SU-DHL-6 (cell line): ENCODE measurements at regions not wholly inside any gene's neighbourhood (a gene's known extent, or its start where the extent isn't known, plus 50 kb on each side); places are given as distances from the start of the nearest gene placed in this dataset.

Experiments used
- H2AFZ ChIP-seq: fragments of 200-600 bp; sonication (generic); 2 replicates; pipeline ENCODE4 v1.6.1; 2014; ENCODE audit warnings: low read depth, mild to moderate bottlenecking, moderate library complexity, mixed read lengths, antibody characterized with exemption, low read length; ENCODE audit not compliant: severe bottlenecking
- H3F3A ChIP-seq: fragments of 200-600 bp; shearing (Covaris generic); 2 replicates; pipeline ENCODE4 v1.6.0; 2016; ENCODE audit warnings: antibody characterized with exemption, mild to moderate bottlenecking; ENCODE audit not compliant: insufficient read depth
- H3K27ac ChIP-seq: fragments of 200-600 bp; sonication (generic); 2 replicates; pipeline ENCODE4 v1.5.1; 2016; ENCODE audit warnings: low read depth, mild to moderate bottlenecking, low read length, moderate library complexity, mixed read lengths
- H3K27me3 ChIP-seq: fragments of 200-600 bp; sonication (generic), shearing (Covaris generic); 2 replicates; pipeline ENCODE4 v1.6.0; 2014; ENCODE audit warnings: mild to moderate bottlenecking, low read length
- H3K36me3 ChIP-seq: fragments of 200-600 bp; sonication (generic); 2 replicates; pipeline ENCODE4 v1.6.1; 2014; ENCODE audit warnings: mild to moderate bottlenecking, low read length, mixed read lengths
- H3K4me2 ChIP-seq: fragments of 300-600, 200-600 bp; shearing (Covaris generic), sonication (generic); 2 replicates; pipeline ENCODE4 v1.6.0; 2014; ENCODE audit warnings: low read length, low read depth, mild to moderate bottlenecking; ENCODE audit not compliant: poor library complexity, severe bottlenecking
- H3K4me3 ChIP-seq: fragments of 200-600 bp; sonication (generic); 2 replicates; pipeline ENCODE4 v1.5.1; 2014; ENCODE audit warnings: antibody characterized with exemption, low read length, mild to moderate bottlenecking, mixed read lengths; ENCODE audit not compliant: insufficient read depth, poor library complexity, severe bottlenecking
- H3K79me2 ChIP-seq: fragments of 200-600 bp; sonication (generic); 2 replicates; pipeline ENCODE4 v1.6.1; 2014; ENCODE audit warnings: mild to moderate bottlenecking, low read length, moderate library complexity; ENCODE audit not compliant: insufficient read depth
- H3K9ac ChIP-seq: fragments of 200-600 bp; sonication (generic); 2 replicates; pipeline ENCODE4 v1.7.0; 2014; ENCODE audit warnings: mild to moderate bottlenecking, low read length
- H3K9me2 ChIP-seq: fragments of 200-600 bp; sonication (generic); replicated peaks from 2 replicates; pipeline ENCODE4 v1.6.1; 2014; ENCODE audit warnings: low read length; ENCODE audit not compliant: insufficient read depth
- H3K9me3 ChIP-seq: fragments of 200-600 bp; sonication (generic); 2 replicates; pipeline ENCODE4 v1.6.1; 2014; ENCODE audit warnings: low read length, mixed read lengths; ENCODE audit not compliant: insufficient read depth
- H4K20me1 ChIP-seq: fragments of 200-600 bp; sonication (generic); 2 replicates; pipeline ENCODE4 v1.6.1; 2014; ENCODE audit warnings: low read depth, mild to moderate bottlenecking, antibody characterized with exemption, low read length, moderate library complexity, mixed read lengths
- CTCF ChIP-seq: fragments of 200-600 bp; sonication (generic); IDR thresholded peaks from one replicate; pipeline ENCODE4 v1.5.1; 2017; ENCODE audit warnings: antibody characterized with exemption, mild to moderate bottlenecking, low read length, moderate library complexity; ENCODE audit not compliant: insufficient read depth, poor library complexity, severe bottlenecking
- EZH2phosphoT487 ChIP-seq: fragments of 200-600 bp; sonication (generic), shearing (Covaris generic); conservative IDR thresholded peaks from 2 replicates; pipeline ENCODE4 v1.6.1; 2018; ENCODE audit warnings: mild to moderate bottlenecking, antibody characterized with exemption, low read length, moderate library complexity, mixed read lengths

GRCh38 chr19:32258167-32258566 is 87.2 kb upstream of the ZNF507 start:
- no peaks in the 10 kb centered on the region for H4K20me1 ChIP-seq
- no peaks in the 10 kb centered on the region for H3K79me2 ChIP-seq
- H3K4me3 ChIP-seq = no peak overlapping the region
- H3K9me2 ChIP-seq = no peaks in the 10 kb centered on the region
- no peak overlapping the region for H3K9ac ChIP-seq
- no peaks in the 10 kb centered on the region for H3K36me3 ChIP-seq
- H3K4me2 ChIP-seq = no peak overlapping the region
- no peaks in the 10 kb centered on the region for H3F3A ChIP-seq
- H2AFZ ChIP-seq = no peak overlapping the region
- no peak overlapping the region for H3K27ac ChIP-seq
- H3K9me3 ChIP-seq = no peaks in the 10 kb centered on the region
- no peak for TF ChIP-seq CTCF
- TF ChIP-seq EZH2phosphoT487 = no peak
- no peaks in the 10 kb centered on the region for H3K27me3 ChIP-seq

- no peak for TF ChIP-seq EZH2phosphoT487
- TF ChIP-seq CTCF = no peak
- Histone ChIP-seq H3K4me2 (no peak overlapping the region), H3K9me2 (no peaks in the 10 kb centered on the region), H3K9ac (no peak overlapping the region), H3F3A (no peaks in the 10 kb centered on the region), H3K4me3 (no peak overlapping the region), H3K27me3 (no peaks in the 10 kb centered on the region), H3K79me2 (no peaks in the 10 kb centered on the region), H4K20me1 (no peaks in the 10 kb centered on the region), H3K36me3 (no peaks in the 10 kb centered on the region), H3K9me3 (no peaks in the 10 kb centered on the region), H2AFZ (no peak overlapping the region), H3K27ac (no peak overlapping the region)
Measured at GRCh38 chr19:32264568-32264967, 80.8 kb upstream of the ZNF507 start.

- no peak overlapping the region for H2AFZ ChIP-seq
- H3F3A ChIP-seq = no peaks in the 10 kb centered on the region
- H3K9me3 ChIP-seq = no peaks in the 10 kb centered on the region
- no peaks in the 10 kb centered on the region for H3K36me3 ChIP-seq
- no peak overlapping the region for H3K4me2 ChIP-seq
- H3K27ac ChIP-seq = no peak overlapping the region
- H3K9me2 ChIP-seq = no peaks in the 10 kb centered on the region
- H3K27me3 ChIP-seq = no peaks in the 10 kb centered on the region
- no peaks in the 10 kb centered on the region for H4K20me1 ChIP-seq
- H3K9ac ChIP-seq = no peak overlapping the region
- no peak overlapping the region for H3K4me3 ChIP-seq
- no peaks in the 10 kb centered on the region for H3K79me2 ChIP-seq
- TF ChIP-seq CTCF = no peak
- TF ChIP-seq EZH2phosphoT487 = no peak
Measured at GRCh38 chr19:32265995-32266394, 79.4 kb upstream of the ZNF507 start.

GRCh38 chr19:32266460-32266859 is 79.0 kb upstream of the ZNF507 start:
- H3K79me2 ChIP-seq = no peaks in the 10 kb centered on the region
- TF ChIP-seq CTCF (no peak), EZH2phosphoT487 (no peak)
- H3K4me2 ChIP-seq = no peak overlapping the region

More at GRCh38 chr19:32266460-32266859, 79.0 kb upstream of the ZNF507 start:
- Histone ChIP-seq H3K9me3 (no peaks in the 10 kb centered on the region), H3K4me3 (no peak overlapping the region), H3K27ac (no peak overlapping the region), H3K9ac (no peak overlapping the region), H3K36me3 (no peaks in the 10 kb centered on the region), H2AFZ (no peak overlapping the region), H4K20me1 (no peaks in the 10 kb centered on the region), H3K27me3 (no peaks in the 10 kb centered on the region), H3K9me2 (no peaks in the 10 kb centered on the region), H3F3A (no peaks in the 10 kb centered on the region)
